SJSA1 (cell line): ENCODE measurements at regions not wholly inside any gene's neighbourhood (a gene's known extent, or its start where the extent isn't known, plus 50 kb on each side); places are given as distances from the start of the nearest gene placed in this dataset.

Experiments
- DNase-seq, 2 experiments: peaks; one replicate each; pipeline ENCODE4 v3.0.0-alpha.2; 2015 to 2020; ENCODE audit warnings: low spot score in 2 of 2, low read depth in 1 of 2
- H3K27ac ChIP-seq: fragments of 250-450 bp; sonication (Bioruptor Pico); 2 replicates; pipeline ENCODE4 v1.5.1; 2020; ENCODE audit warnings: mild to moderate bottlenecking, moderate library complexity
- H3K27me3 ChIP-seq: fragments of 250-450 bp; sonication (Bioruptor Pico); replicated peaks from 2 replicates; pipeline ENCODE4 v1.5.1; 2020; ENCODE audit warnings: mild to moderate bottlenecking, moderate library complexity
- H3K36me3 ChIP-seq: fragments of 250-450 bp; sonication (Bioruptor Pico); 2 replicates; pipeline ENCODE4 v1.5.1; 2020; ENCODE audit warnings: mild to moderate bottlenecking
- H3K4me1 ChIP-seq: fragments of 250-450 bp; sonication (Bioruptor Pico); replicated peaks from 2 replicates; pipeline ENCODE4 v1.6.1; 2021; ENCODE audit warnings: mild to moderate bottlenecking
- H3K4me3 ChIP-seq: fragments of 250-450 bp; sonication (Bioruptor Pico); 2 replicates; pipeline ENCODE4 v1.5.1; 2020; ENCODE audit warnings: mild to moderate bottlenecking
- H3K9me3 ChIP-seq: fragments of 250-450 bp; sonication (Bioruptor Pico); replicated peaks from 2 replicates; pipeline ENCODE4 v1.5.1; 2020; ENCODE audit warnings: mild to moderate bottlenecking

DNA sequence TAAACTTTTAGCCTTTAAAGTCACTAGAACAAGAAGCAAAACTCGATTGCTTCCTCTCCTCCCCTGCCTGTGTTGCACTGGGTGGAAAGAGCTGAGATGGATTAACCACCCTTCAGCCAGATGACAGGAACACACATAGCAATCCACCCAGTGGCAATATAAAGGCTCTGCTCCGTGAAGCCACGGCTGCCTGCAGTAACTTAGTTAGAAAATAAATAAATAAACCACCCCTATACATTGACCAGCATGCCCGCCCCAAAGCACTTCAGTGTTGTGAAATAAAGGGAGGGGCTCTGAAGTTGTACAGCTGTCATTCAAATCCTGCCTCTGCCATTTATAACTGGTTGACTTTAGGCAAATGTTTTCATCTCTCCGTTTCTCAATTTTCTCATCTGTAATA, 217.1 kb upstream of the LDB2 start:
- Histone ChIP-seq H3K27me3 (no peaks in the 10 kb centered on the region), H3K36me3 (no peaks in the 10 kb centered on the region), H3K27ac (no peak overlapping the region), H3K9me3 (no peaks in the 10 kb centered on the region), H3K4me3 (no peak overlapping the region), H3K4me1 (no peaks in the 10 kb centered on the region)
- peak in 1 of 2 experiments; percentile 28 for DNase-seq

DNA sequence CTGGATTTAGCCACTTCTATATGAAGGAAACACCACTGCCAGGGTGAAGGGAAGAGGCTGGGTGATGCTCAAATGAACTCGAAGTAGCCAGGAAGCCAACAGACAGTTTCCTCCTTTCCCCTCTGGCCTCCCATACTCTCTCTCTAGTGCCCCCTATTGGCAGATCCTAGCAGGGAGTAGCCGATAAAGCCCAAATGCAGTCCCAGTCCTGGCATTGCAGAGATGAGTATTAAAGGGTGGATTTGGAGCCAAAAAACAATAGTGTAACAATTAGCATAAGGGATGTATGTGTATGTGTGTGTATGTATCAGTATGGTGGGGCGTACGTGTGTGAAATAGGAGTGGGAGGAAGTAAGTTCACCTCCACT, 213.8 kb upstream of the LDB2 start:
- Histone ChIP-seq H3K4me3 (no peak overlapping the region), H3K27me3 (no peaks in the 10 kb centered on the region), H3K27ac (no peak overlapping the region), H3K9me3 (no peaks in the 10 kb centered on the region), H3K36me3 (no peaks in the 10 kb centered on the region), H3K4me1 (peaks cover 6% of the 10 kb centered on the region)
- DNase-seq = peak; percentile 23 to 41

DNA sequence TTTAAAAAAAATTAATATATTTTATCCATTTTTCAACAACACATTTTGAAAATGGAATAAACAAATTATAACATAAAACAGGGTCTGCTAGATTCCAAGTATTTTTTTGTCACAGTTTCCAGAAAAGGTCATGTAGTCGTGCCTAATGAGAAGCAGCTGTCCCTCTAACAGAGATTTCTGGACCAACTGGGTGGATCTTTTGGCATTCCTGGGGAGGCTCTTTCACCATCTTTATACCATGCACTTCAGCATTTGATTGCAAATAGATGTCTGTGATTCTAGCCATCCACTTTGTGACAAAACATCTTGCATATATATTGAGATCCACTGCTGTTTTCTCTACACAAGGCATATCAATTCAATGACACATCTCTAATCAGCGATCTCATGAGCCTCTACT, 210.7 kb upstream of the LDB2 start:
- Histone ChIP-seq H3K27me3 (no peaks in the 10 kb centered on the region), H3K4me3 (no peak overlapping the region), H3K36me3 (no peaks in the 10 kb centered on the region), H3K4me1 (peaks cover 6% of the 10 kb centered on the region), H3K9me3 (no peaks in the 10 kb centered on the region), H3K27ac (no peak overlapping the region)
- DNase-seq = peak in 1 of 2 experiments; percentile 4

DNA sequence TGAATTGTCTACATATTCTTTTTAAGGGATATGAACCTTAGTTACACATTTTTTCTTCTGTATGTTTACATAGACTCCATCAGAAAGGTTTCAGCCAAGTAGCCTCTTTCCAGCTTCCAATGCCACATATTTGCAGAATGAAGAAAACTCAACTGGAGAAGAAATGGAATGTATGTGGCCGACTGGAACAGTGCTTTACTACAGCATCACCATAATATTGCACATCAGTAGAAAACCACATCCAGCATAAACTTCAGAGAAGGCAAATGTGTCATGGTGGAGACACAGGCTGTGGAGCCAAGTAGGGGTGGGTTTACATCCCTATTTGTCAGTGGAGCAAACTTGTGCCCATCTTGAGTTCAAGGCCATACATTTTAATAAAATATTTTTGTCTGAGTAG, 204.8 kb upstream of the LDB2 start:
- Histone ChIP-seq H3K36me3 (no peaks in the 10 kb centered on the region), H3K4me1 (no peaks in the 10 kb centered on the region), H3K9me3 (no peaks in the 10 kb centered on the region), H3K27me3 (no peaks in the 10 kb centered on the region), H3K27ac (no peak overlapping the region), H3K4me3 (no peak overlapping the region)
- DNase-seq = no peak

DNA sequence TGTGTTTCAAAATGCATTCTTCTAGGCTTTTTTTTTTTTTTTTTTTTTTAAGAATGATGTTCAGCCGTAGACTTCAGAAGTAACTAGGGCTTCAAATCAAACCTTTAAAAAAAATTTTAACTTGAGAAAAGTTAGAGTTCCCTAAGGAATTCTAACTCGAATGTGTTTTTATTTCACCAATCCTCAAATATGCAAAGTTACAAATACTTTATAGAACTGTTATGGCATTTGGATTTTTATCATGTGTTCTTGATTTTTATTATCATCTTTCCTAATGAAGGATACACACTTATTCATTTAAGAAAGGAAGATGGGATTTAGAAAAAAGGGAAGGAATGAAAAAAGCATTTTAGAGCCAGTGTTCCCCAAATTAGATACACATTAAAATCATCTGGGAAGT, 200.6 kb upstream of the LDB2 start:
- Histone ChIP-seq H3K36me3 (no peaks in the 10 kb centered on the region), H3K27ac (no peak overlapping the region), H3K27me3 (no peaks in the 10 kb centered on the region), H3K9me3 (no peaks in the 10 kb centered on the region), H3K4me3 (no peak overlapping the region), H3K4me1 (peaks cover 9% of the 10 kb centered on the region)
- DNase-seq = no peak

DNA sequence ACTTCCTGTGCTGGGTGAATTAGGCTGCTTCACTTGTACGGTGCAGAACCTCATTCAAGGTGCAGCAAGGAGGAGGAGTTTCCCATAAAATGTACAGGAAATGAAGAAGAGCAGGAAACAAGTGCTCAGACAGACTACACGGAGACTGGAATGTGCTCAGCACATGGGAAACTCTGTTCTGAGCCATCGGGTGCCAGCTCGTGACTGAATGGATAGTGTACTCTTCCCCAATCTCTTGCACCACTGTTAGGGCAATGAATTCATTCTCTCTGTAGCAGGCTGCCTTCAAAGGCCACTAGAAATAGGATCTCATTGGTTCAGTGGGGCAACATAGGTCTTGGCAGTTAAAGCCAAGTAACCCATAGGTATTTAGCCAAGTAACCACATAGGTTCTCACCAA, 200.0 kb upstream of the LDB2 start:
- peaks cover 9% of the 10 kb centered on the region for H3K4me1 ChIP-seq
- H3K27me3 ChIP-seq = no peaks in the 10 kb centered on the region
- H3K4me3 ChIP-seq = no peak overlapping the region
- no peak for DNase-seq
- H3K36me3 ChIP-seq = no peaks in the 10 kb centered on the region
- H3K27ac ChIP-seq = no peak overlapping the region
- H3K9me3 ChIP-seq = no peaks in the 10 kb centered on the region

DNA sequence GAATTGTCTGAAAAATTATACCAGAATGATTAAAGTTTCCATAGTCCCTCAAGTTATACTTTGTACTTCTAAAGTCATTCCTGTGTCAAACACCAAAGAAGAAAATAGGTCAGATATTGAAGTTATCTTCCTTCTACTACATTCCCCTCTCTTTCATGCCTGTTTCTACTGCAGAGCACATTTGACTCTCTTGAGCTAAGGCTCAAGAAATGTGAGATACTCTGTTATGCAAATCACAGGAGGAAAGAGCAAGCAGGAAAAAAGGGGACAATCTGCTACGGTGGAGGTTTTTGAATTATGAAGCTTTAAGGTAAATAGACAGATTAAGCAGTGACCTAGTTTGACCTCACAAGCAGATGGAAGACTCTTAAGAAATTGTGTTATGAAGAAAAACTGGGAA, 198.9 kb upstream of the LDB2 start:
- H3K4me3 ChIP-seq = no peak overlapping the region
- H3K27ac ChIP-seq = no peak overlapping the region
- no peaks in the 10 kb centered on the region for H3K27me3 ChIP-seq
- DNase-seq = no peak
- H3K36me3 ChIP-seq = no peaks in the 10 kb centered on the region
- peaks cover 9% of the 10 kb centered on the region for H3K4me1 ChIP-seq
- 0 out of 2 replicates have a peak, but pooled peaks cover 3% of the 10 kb centered on the region for H3K9me3 ChIP-seq

DNA sequence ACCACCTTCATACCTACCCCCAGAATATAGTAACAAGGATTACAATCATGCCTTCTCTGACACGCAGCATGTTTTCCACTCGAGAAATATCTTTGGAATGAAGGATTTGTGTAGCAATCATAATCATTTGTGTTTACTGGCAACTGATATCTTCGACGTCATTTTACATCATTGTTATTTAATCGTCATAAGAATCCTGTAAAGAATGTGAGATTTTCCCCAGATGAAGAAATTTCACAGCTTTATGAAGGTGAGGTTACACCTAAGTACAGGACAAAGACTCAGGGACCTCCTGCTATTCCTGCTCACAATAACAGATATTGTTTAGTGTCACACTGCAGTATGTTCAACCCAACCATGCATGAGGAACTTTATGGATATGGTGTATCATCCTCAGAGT, 198.2 kb upstream of the LDB2 start:
- no peaks in the 10 kb centered on the region for H3K36me3 ChIP-seq
- no peak overlapping the region for H3K4me3 ChIP-seq
- DNase-seq = no peak
- no peaks in the 10 kb centered on the region for H3K27me3 ChIP-seq
- H3K9me3 ChIP-seq = 0 out of 2 replicates have a peak, but pooled peaks cover 3% of the 10 kb centered on the region
- peaks cover 9% of the 10 kb centered on the region for H3K4me1 ChIP-seq
- no peak overlapping the region for H3K27ac ChIP-seq

DNA sequence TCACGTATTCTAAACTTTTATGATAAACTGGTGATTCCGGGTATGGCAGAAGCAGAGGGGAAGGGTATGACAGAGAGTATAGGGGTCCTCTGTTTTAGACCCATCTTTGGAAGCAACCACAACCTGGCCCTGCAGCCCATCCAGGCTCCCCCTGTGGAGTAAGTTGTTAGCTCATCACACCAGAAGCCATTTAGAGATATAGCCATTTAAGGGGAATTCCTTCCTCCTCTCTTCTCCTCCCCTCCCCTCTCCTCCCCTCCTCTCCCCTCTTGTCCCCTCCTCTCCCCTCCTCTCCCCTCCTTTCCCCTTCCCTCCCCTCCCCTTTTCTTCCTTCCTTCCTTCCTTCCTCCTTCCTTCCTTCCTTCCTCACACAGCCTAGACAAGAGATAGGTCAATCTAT, 197.3 kb upstream of the LDB2 start:
- H3K9me3 ChIP-seq = 0 out of 2 replicates have a peak, but pooled peaks cover 3% of the 10 kb centered on the region
- no peaks in the 10 kb centered on the region for H3K36me3 ChIP-seq
- H3K4me3 ChIP-seq = no peak overlapping the region
- no peak for DNase-seq
- H3K27ac ChIP-seq = no peak overlapping the region
- H3K4me1 ChIP-seq = peaks cover 9% of the 10 kb centered on the region
- H3K27me3 ChIP-seq = no peaks in the 10 kb centered on the region

DNA sequence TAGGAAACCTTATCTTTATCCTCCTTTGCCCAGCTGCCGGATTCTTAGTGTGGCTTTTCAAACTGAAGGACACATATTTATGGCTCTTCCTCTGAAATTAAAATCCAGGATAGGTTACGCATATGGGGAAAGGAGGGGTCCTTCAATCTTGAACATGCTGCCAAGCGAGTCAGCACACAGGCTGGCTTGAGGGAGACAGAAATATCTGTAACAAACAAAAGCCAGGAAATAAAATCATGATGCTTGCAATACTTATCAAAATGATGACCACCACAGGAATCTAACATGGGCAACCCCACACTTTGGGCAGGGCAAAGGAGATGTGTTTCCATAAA, 196.4 kb upstream of the LDB2 start:
- Histone ChIP-seq H3K36me3 (no peaks in the 10 kb centered on the region), H3K4me3 (no peak overlapping the region), H3K27me3 (no peaks in the 10 kb centered on the region), H3K4me1 (peaks cover 9% of the 10 kb centered on the region), H3K27ac (no peak overlapping the region), H3K9me3 (0 out of 2 replicates have a peak, but pooled peaks cover 3% of the 10 kb centered on the region)
- no peak for DNase-seq

DNA sequence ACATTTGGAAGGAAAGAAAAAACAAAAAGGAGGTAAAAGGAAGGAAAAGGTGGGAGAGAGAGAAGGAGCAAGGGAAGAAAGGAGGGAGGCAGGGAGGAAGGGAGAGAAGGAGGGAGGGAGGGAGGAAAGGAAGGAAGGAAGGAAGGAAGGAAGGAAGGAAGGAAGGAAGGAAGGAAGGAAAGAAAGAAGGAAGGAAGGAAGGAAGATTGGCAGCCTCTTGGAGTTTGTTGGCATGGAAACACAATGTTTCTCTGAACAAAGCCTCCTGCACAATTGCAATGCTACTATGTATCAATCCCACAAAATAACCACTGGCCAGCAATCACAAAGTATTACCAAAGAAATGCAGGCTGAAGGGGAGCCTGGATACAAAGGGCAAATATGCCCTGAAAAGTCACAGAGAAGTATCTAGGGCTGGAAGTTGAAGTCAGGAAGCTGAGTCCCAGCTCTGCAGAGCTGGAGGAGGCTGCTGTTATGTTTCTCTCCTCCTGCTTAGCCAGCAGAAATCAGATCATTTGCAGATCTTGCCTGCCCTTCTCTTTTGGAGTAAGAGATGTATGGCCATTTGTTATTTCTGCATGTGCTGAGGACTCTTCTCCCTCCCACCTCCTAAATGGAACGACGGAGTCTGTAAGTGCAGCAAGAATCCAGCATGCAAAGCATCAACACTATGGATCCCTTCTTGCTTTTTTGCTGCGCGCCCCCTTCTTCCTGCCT, 195.9 kb upstream of the LDB2 start:
- H3K27ac ChIP-seq = no peak overlapping the region
- H3K27me3 ChIP-seq = no peaks in the 10 kb centered on the region
- DNase-seq = peak in 1 of 2 experiments; percentile 37
- H3K4me3 ChIP-seq = no peak overlapping the region
- no peaks in the 10 kb centered on the region for H3K36me3 ChIP-seq
- H3K4me1 ChIP-seq = peaks cover 9% of the 10 kb centered on the region
- H3K9me3 ChIP-seq = 0 out of 2 replicates have a peak, but pooled peaks cover 3% of the 10 kb centered on the region

DNA sequence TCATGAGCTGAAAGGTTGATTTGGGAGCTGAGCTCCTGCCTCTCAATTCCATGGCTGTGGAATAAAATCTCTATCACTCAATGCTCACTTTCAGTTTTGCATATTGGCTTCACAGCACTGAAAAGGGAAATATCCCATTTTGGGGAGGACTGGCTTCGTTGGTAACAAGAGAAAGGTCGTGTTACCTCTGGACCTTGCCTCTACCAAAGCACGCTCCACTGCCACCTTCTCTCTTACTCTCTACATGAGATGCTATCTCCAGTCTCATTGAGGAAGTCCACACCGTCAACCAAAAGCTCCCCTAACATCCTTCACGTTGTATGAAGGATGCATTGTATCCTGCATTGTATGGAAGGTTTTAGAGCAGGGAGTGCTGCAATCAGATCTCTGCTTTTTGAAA, 195.0 kb upstream of the LDB2 start:
- no peak overlapping the region for H3K4me3 ChIP-seq
- H3K27ac ChIP-seq = no peak overlapping the region

DNA sequence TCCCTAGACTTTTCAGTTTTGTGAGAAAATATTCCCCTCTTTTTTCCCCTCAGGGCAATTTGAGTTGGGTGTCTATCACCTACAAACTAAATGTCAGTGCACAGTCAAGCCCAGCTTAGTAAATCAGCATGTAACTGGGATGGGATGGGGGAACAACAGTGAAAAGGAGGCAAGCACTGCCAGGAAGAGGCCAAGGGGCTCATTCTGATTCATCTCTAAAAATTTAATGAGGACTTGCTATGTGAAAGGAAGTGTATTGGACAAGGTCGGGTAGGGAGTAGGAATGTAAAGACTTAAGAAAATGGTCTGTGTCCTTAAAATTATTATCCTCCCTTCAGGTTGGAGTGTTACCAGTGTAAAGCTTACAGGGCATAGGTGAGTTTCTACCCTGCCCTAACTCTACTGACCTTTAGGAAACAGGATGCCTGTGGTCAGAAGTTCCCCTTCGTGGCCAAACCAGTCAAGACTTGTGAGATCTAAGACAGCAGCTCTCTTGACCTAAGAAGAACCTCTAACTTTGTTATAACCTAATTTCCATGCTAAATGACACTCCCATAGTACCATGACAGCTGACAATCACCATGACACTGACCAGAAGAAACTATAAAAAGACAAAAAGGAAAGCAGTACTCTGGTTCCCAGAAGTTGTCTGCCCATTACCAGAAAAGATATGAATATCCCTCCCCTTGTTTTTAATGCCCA, 194.4 kb upstream of the LDB2 start:
- Histone ChIP-seq H3K4me3 (no peak overlapping the region), H3K36me3 (no peaks in the 10 kb centered on the region), H3K27me3 (no peaks in the 10 kb centered on the region), H3K4me1 (peaks cover 9% of the 10 kb centered on the region), H3K27ac (no peak overlapping the region), H3K9me3 (peaks cover 3% of the 10 kb centered on the region; the same call in 1 of the 2 replicates)
- DNase-seq = no peak

More for the DNA sequence above, 195.0 kb upstream of the LDB2 start:
- no peaks in the 10 kb centered on the region for H3K36me3 ChIP-seq
- no peak for DNase-seq
- no peaks in the 10 kb centered on the region for H3K27me3 ChIP-seq
- peaks cover 3% of the 10 kb centered on the region; the same call in 1 of the 2 replicates for H3K9me3 ChIP-seq
- peaks cover 9% of the 10 kb centered on the region for H3K4me1 ChIP-seq

DNA sequence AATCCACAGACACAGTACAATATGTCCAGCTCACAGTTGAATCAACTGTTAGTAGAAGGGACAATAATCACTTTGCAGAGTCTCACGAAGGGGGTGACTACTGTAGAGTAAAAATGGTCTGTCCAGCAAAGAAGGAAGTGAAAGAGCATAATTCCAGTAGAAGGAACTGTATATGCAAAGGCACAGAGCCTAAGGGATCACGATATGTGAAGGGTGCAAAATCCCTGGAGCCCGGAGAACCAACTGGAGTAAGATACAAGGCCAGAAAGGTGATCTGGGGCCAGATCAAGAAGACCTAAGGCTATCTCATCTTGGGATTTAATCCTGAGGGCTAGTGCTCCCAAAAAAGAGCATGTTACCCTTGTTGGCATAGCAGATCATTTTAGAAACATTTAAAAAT, 192.7 kb upstream of the LDB2 start:
- no peak overlapping the region for H3K27ac ChIP-seq
- H3K36me3 ChIP-seq = no peaks in the 10 kb centered on the region
- DNase-seq = no peak
- no peak overlapping the region for H3K4me3 ChIP-seq
- H3K27me3 ChIP-seq = no peaks in the 10 kb centered on the region
- H3K9me3 ChIP-seq = peaks cover 6% of the 10 kb centered on the region
- peaks cover 9% of the 10 kb centered on the region for H3K4me1 ChIP-seq
